CD14-positive monocyte (primary cell): ENCODE measurements at regions not wholly inside any gene's neighbourhood (a gene's known extent, or its start where the extent isn't known, plus 50 kb on each side); places are given as distances from the start of the nearest gene placed in this dataset.

Source experiments
- DNase-seq, 3 donors: peaks; one replicate each; pipeline ENCODE4 v3.0.0-alpha.2; 2011 to 2022
- H2AFZ ChIP-seq: 2 replicates; pipeline ENCODE4 v1.6.0; 2012; ENCODE audit warnings: mild to moderate bottlenecking, low read depth, low read length, inconsistent platforms; ENCODE audit not compliant: insufficient read depth, poor library complexity, severe bottlenecking
- H3K27ac ChIP-seq, 2 donors: 1 replicate in 1 of 2; 2 replicates in 1 of 2; pipeline ENCODE4 v1.5.1; 2012 to 2013; ENCODE audit warnings: low read length in 2 of 2, control low read depth in 1 of 2, inconsistent platforms in 1 of 2, low read depth in 1 of 2, mild to moderate bottlenecking in 1 of 2
- H3K27me3 ChIP-seq, 2 donors: one replicate each; pipeline versions ENCODE4 v1.6.0 to v1.6.1; 2011 to 2013; ENCODE audit warnings: low read length in 2 of 2; ENCODE audit not compliant: control insufficient read depth in 2 of 2, insufficient read depth in 2 of 2
- H3K36me3 ChIP-seq, 2 donors: replicated peaks in 1 of 2; 1 replicate in 1 of 2; 2 replicates in 1 of 2; pipeline versions ENCODE4 v1.5.1 to v1.6.1; 2012 to 2013; ENCODE audit warnings: low read length in 2 of 2, control low read depth in 1 of 2, inconsistent platforms in 1 of 2, mild to moderate bottlenecking in 1 of 2; ENCODE audit not compliant: insufficient read depth in 2 of 2, control insufficient read depth in 1 of 2
- H3K4me1 ChIP-seq, 2 donors: 1 replicate in 1 of 2; 2 replicates in 1 of 2; pipeline versions ENCODE4 v1.5.1 to v1.6.1; 2012 to 2013; ENCODE audit warnings: low read length in 2 of 2, control low read depth in 1 of 2, inconsistent platforms in 1 of 2, mild to moderate bottlenecking in 1 of 2, moderate library complexity in 1 of 2; ENCODE audit not compliant: insufficient read depth in 2 of 2, control insufficient read depth in 1 of 2
- H3K4me2 ChIP-seq: replicated peaks from 2 replicates; pipeline ENCODE3; 2012; ENCODE audit warnings: low read length, moderate library complexity, mild to moderate bottlenecking; ENCODE audit not compliant: poor library complexity, severe bottlenecking; ENCODE audit errors: extremely low read depth
- H3K4me3 ChIP-seq, 3 experiments: fragments of 200-600 bp in 1 of 3; sonication (generic) in 1 of 3; replicated peaks in 1 of 3; 1 replicate in 2 of 3; 2 replicates in 1 of 3; pipeline ENCODE4 v1.5.1; 2011 to 2013; ENCODE audit warnings: low read length in 3 of 3, mild to moderate bottlenecking in 3 of 3, control low read depth in 2 of 3, low read depth in 2 of 3, inconsistent platforms in 1 of 3, moderate library complexity in 1 of 3
- H3K79me2 ChIP-seq: 2 replicates; pipeline ENCODE4 v1.6.0; 2012; ENCODE audit warnings: mild to moderate bottlenecking, control low read depth, inconsistent platforms, low read length, moderate library complexity; ENCODE audit not compliant: insufficient read depth
- H3K9ac ChIP-seq: 2 replicates; pipeline ENCODE4 v1.6.0; 2017; ENCODE audit warnings: low read length, mild to moderate bottlenecking; ENCODE audit not compliant: insufficient read depth, poor library complexity, severe bottlenecking
- H3K9me3 ChIP-seq, 2 donors: replicated peaks in 1 of 2; 1 replicate in 1 of 2; 2 replicates in 1 of 2; pipeline versions ENCODE4 v1.5.1 to v1.6.1; 2012 to 2013; ENCODE audit warnings: low read length in 2 of 2, control low read depth in 1 of 2; ENCODE audit not compliant: control insufficient read depth in 1 of 2, insufficient read depth in 1 of 2
- H4K20me1 ChIP-seq: 2 replicates; pipeline ENCODE4 v1.6.0; 2012; ENCODE audit warnings: mild to moderate bottlenecking, low read length, control low read depth, moderate library complexity; ENCODE audit not compliant: insufficient read depth
- H3K27ac Mint-ChIP-seq, 7 donors: one replicate each; pipeline ENCODE4 v1.8.0; 2020; ENCODE audit warnings: mild to moderate bottlenecking in 7 of 7, mixed read lengths in 7 of 7, moderate library complexity in 6 of 7, inconsistent platforms in 2 of 7
- H3K27me3 Mint-ChIP-seq, 3 donors: one replicate each; pipeline ENCODE4 v1.8.0; 2021 to 2022; ENCODE audit warnings: low read depth in 3 of 3, mild to moderate bottlenecking in 3 of 3, mixed read lengths in 3 of 3, moderate library complexity in 3 of 3, inconsistent platforms in 1 of 3
- H3K36me3 Mint-ChIP-seq, 2 donors: one replicate each; pipeline ENCODE4 v1.8.0; 2020; ENCODE audit warnings: mixed read lengths in 2 of 2, inconsistent platforms in 1 of 2, mild to moderate bottlenecking in 1 of 2
- H3K4me1 Mint-ChIP-seq: one replicate; pipeline ENCODE4 v1.8.0; 2020; ENCODE audit warnings: mild to moderate bottlenecking, mixed read lengths
- H3K4me3 Mint-ChIP-seq, 2 donors: one replicate each; pipeline ENCODE4 v1.8.0; 2020; ENCODE audit warnings: mild to moderate bottlenecking in 2 of 2, mixed read lengths in 2 of 2, moderate library complexity in 1 of 2
- H3K9me3 Mint-ChIP-seq, 7 donors: one replicate each; pipeline ENCODE4 v1.8.0; 2020 to 2022; ENCODE audit warnings: mixed read lengths in 7 of 7, mild to moderate bottlenecking in 6 of 7, moderate library complexity in 6 of 7, inconsistent platforms in 2 of 7
- CTCF ChIP-seq: fragments of 200-600 bp; IDR thresholded peaks from one replicate; pipeline ENCODE4 v1.8.0; 2022; ENCODE audit warnings: antibody characterized with exemption, mild to moderate bottlenecking
- WGBS: methylation state at CpG from one replicate; pipeline ENCODE4 v1.1.5; 2013; ENCODE audit warnings: missing lambda C conversion rate; ENCODE audit not compliant: insufficient coverage; 5-methylcytosine and 5-hydroxymethylcytosine counted together
- intact Hi-C, 2 donors: fragments of 100-400 bp; cut with micrococcal nuclease; formaldehyde crosslinking; loops; one replicate each; pipeline versions ENCODE4 v1.15.0 to v1.15.1; 2023

GRCh38 chr3:83738202-83738601 is 1220.6 kb upstream of the CADM2 start:
- H3K4me1 Mint-ChIP-seq = peaks cover 3% of the 10 kb centered on the region
- no peak overlapping the region for H3K9ac ChIP-seq
- H3K27me3 Mint-ChIP-seq = no peaks in the 10 kb centered on the region
- H3K27me3 ChIP-seq = no peaks in the 10 kb centered on the region
- intact Hi-C loops = no loop called here
- no peak for TF ChIP-seq CTCF
- no peak for DNase-seq
- WGBS = 61% methylated on average over 3 of the region's 4 CpGs
- H3K4me3 ChIP-seq = no peak overlapping the region
- H4K20me1 ChIP-seq = no peaks in the 10 kb centered on the region
- H3K27ac ChIP-seq = no peak overlapping the region
- H3K9me3 ChIP-seq = no peaks in the 10 kb centered on the region
- H3K4me1 ChIP-seq = no peaks in the 10 kb centered on the region
- H3K36me3 Mint-ChIP-seq = no peaks in the 10 kb centered on the region
- H2AFZ ChIP-seq = no peak overlapping the region
- H3K4me3 Mint-ChIP-seq = no peak overlapping the region
- H3K27ac Mint-ChIP-seq = no peak overlapping the region
- H3K9me3 Mint-ChIP-seq = peaks cover 0 to 16% (median 3%) of the 10 kb centered on the region in 7 donors
- H3K79me2 ChIP-seq = no peaks in the 10 kb centered on the region
- H3K36me3 ChIP-seq = no peaks in the 10 kb centered on the region
- no peak overlapping the region for H3K4me2 ChIP-seq

GRCh38 chr3:83740504-83740903 is 1218.3 kb upstream of the CADM2 start:
- Histone ChIP-seq H3K9me3 (no peaks in the 10 kb centered on the region), H3K4me2 (no peak overlapping the region), H3K27ac (no peak overlapping the region), H3K36me3 (no peaks in the 10 kb centered on the region), H3K4me1 (no peaks in the 10 kb centered on the region), H3K4me3 (no peak overlapping the region), H4K20me1 (no peaks in the 10 kb centered on the region), H3K9ac (no peak overlapping the region), H2AFZ (no peak overlapping the region), H3K27me3 (no peaks in the 10 kb centered on the region), H3K79me2 (no peaks in the 10 kb centered on the region)
- H3K27ac Mint-ChIP-seq = no peak overlapping the region
- no peaks in the 10 kb centered on the region for H3K27me3 Mint-ChIP-seq
- peaks cover 0 to 7% (median 2%) of the 10 kb centered on the region in 7 donors for H3K9me3 Mint-ChIP-seq
- no peak overlapping the region for H3K4me3 Mint-ChIP-seq
- DNase-seq = no peak
- peaks cover 3% of the 10 kb centered on the region for H3K4me1 Mint-ChIP-seq
- TF ChIP-seq CTCF = no peak
- H3K36me3 Mint-ChIP-seq = no peaks in the 10 kb centered on the region
- WGBS = no CpG with 5 or more reads among the region's 1 CpG
- intact Hi-C loops = no loop called here
